SK-N-MC (cell line): ENCODE measurements at regions not wholly inside any gene's neighbourhood (a gene's known extent, or its start where the extent isn't known, plus 50 kb on each side); places are given as distances from the start of the nearest gene placed in this dataset.

Experiments
- EZH2 ChIP-seq: fragments of 200-600 bp; sonication (generic); IDR thresholded peaks from one replicate; pipeline ENCODE4 v1.6.1; 2017; ENCODE audit warnings: antibody characterized with exemption
- FOXP2 ChIP-seq: optimal IDR thresholded peaks from 2 replicates; pipeline ENCODE3; 2011; ENCODE audit warnings: mild to moderate bottlenecking, moderate library complexity; ENCODE audit not compliant: insufficient read depth; ENCODE audit errors: extremely low read length, control extremely low read depth
- POLR2AphosphoS5 ChIP-seq: IDR thresholded peaks from 2 replicates; pipeline ENCODE4 v1.6.1; 2012; ENCODE audit warnings: mild to moderate bottlenecking, low read depth, low read length, borderline replicate concordance

GRCh38 chr1:233540816-233541215 is 73.1 kb upstream of the KCNK1 start:
- TF ChIP-seq POLR2AphosphoS5: no peak
- TF ChIP-seq EZH2: no peak
- TF ChIP-seq FOXP2: no peak
